Trophoblast cell (in vitro differentiated cells and primary cell): ENCODE measurements at regions not wholly inside any gene's neighbourhood (a gene's known extent, or its start where the extent isn't known, plus 50 kb on each side); places are given as distances from the start of the nearest gene placed in this dataset.
A peak's percentile ranks its signal among the peaks of the same experiment; 100 is the strongest.

Experiments
- DNase-seq, 2 donors: peaks; one replicate each; pipeline ENCODE4 v3.0.0-alpha.2; 2016
- H2AFZ ChIP-seq: 2 replicates; pipeline ENCODE4 v1.6.1; 2013; ENCODE audit warnings: low read length, moderate library complexity, mild to moderate bottlenecking; ENCODE audit not compliant: insufficient read depth, poor library complexity
- H2AK5ac ChIP-seq: 2 replicates; pipeline ENCODE4 v1.6.1; 2013; ENCODE audit warnings: mild to moderate bottlenecking, low read length
- H2BK120ac ChIP-seq: 2 replicates; pipeline ENCODE4 v1.6.1; 2013; ENCODE audit warnings: low read length, mild to moderate bottlenecking, moderate library complexity; ENCODE audit not compliant: insufficient read depth, poor library complexity
- H2BK12ac ChIP-seq: 2 replicates; pipeline ENCODE4 v1.6.1; 2013; ENCODE audit warnings: mild to moderate bottlenecking, low read length, moderate library complexity
- H2BK5ac ChIP-seq: 2 replicates; pipeline ENCODE4 v1.6.1; 2013; ENCODE audit warnings: low read length, low read depth, moderate library complexity, mild to moderate bottlenecking; ENCODE audit not compliant: poor library complexity
- H3K14ac ChIP-seq: 2 replicates; pipeline ENCODE4 v1.6.1; 2013; ENCODE audit warnings: mild to moderate bottlenecking, low read length
- H3K18ac ChIP-seq: 2 replicates; pipeline ENCODE4 v1.6.1; 2013; ENCODE audit warnings: mild to moderate bottlenecking, low read length
- H3K23ac ChIP-seq: 2 replicates; pipeline ENCODE4 v1.6.1; 2013; ENCODE audit warnings: low read length
- H3K27ac ChIP-seq: 2 replicates; pipeline ENCODE4 v1.5.1; 2013; ENCODE audit warnings: low read depth, mild to moderate bottlenecking, inconsistent platforms, low read length, moderate library complexity
- H3K27me3 ChIP-seq: 2 replicates; pipeline ENCODE4 v1.6.1; 2013; ENCODE audit warnings: inconsistent platforms, mild to moderate bottlenecking, low read length, moderate library complexity; ENCODE audit not compliant: insufficient read depth
- H3K36me3 ChIP-seq, 2 experiments: 1 replicate in 1 of 2; 2 replicates in 1 of 2; pipeline ENCODE4 v1.6.1; 2013; ENCODE audit warnings: low read length in 2 of 2, mild to moderate bottlenecking in 2 of 2, moderate library complexity in 1 of 2; ENCODE audit not compliant: insufficient read depth in 2 of 2, control insufficient read depth in 1 of 2
- H3K4ac ChIP-seq: 2 replicates; pipeline ENCODE4 v1.6.1; 2013; ENCODE audit warnings: low read depth, mild to moderate bottlenecking, low read length, moderate library complexity
- H3K4me1 ChIP-seq, 2 experiments: 1 replicate in 1 of 2; 2 replicates in 1 of 2; pipeline ENCODE4 v1.6.1; 2013; ENCODE audit warnings: low read length in 2 of 2, mild to moderate bottlenecking in 2 of 2, moderate library complexity in 1 of 2; ENCODE audit not compliant: insufficient read depth in 2 of 2, control insufficient read depth in 1 of 2
- H3K4me2 ChIP-seq: 2 replicates; pipeline ENCODE4 v1.6.1; 2013; ENCODE audit warnings: inconsistent platforms, mild to moderate bottlenecking, low read length, moderate library complexity
- H3K4me3 ChIP-seq: 2 replicates; pipeline ENCODE4 v1.5.1; 2013; ENCODE audit warnings: mild to moderate bottlenecking, low read depth, low read length, inconsistent platforms
- H3K79me1 ChIP-seq: one replicate; pipeline ENCODE4 v1.6.1; 2013; ENCODE audit warnings: low read length
- H3K79me2 ChIP-seq: 2 replicates; pipeline ENCODE4 v1.6.1; 2013; ENCODE audit warnings: low read length, mild to moderate bottlenecking; ENCODE audit not compliant: control insufficient read depth, insufficient read depth, poor library complexity
- H3K9ac ChIP-seq: 2 replicates; pipeline ENCODE4 v1.6.1; 2013; ENCODE audit warnings: mild to moderate bottlenecking, low read length
- H3K9me3 ChIP-seq: 2 replicates; pipeline ENCODE4 v1.6.1; 2013; ENCODE audit warnings: low read depth, mild to moderate bottlenecking, control low read depth, inconsistent platforms, low read length; ENCODE audit not compliant: insufficient read depth
- H4K12ac ChIP-seq: 2 replicates; pipeline ENCODE4 v1.6.1; 2013; ENCODE audit warnings: low read depth, mild to moderate bottlenecking, low read length, moderate library complexity
- H4K8ac ChIP-seq: 2 replicates; pipeline ENCODE4 v1.6.1; 2013; ENCODE audit warnings: low read depth, mild to moderate bottlenecking, low read length, moderate library complexity
- H4K91ac ChIP-seq: one replicate; pipeline ENCODE4 v1.6.1; 2013; ENCODE audit warnings: low read depth, mild to moderate bottlenecking, low read length, moderate library complexity
- WGBS: extraction: QIAGEN DNeasy Blood & Tissue Kit; methylation state at CpG from one replicate; pipeline ENCODE4 v1.1.7; 2013; ENCODE audit warnings: missing lambda C conversion rate; ENCODE audit not compliant: insufficient read length, insufficient coverage; ENCODE audit errors: extremely low coverage; 5-methylcytosine and 5-hydroxymethylcytosine counted together

GRCh38 chr4:98746936-98747335, 88.5 kb upstream of the TSPAN5 start:
- H3K36me3 ChIP-seq: no peaks in the 10 kb centered on the region
- no peak overlapping the region for H3K27ac ChIP-seq
- no peaks in the 10 kb centered on the region for H3K27me3 ChIP-seq
- H3K18ac ChIP-seq: no peak overlapping the region
- no peak overlapping the region for H2AFZ ChIP-seq
- H4K8ac ChIP-seq: no peak overlapping the region
- no peak overlapping the region for H2BK120ac ChIP-seq
- no peaks in the 10 kb centered on the region for H3K79me1 ChIP-seq
- no CpG with 5 or more reads among the region's 4 CpGs for WGBS
- H3K79me2 ChIP-seq: no peaks in the 10 kb centered on the region
- H3K9ac ChIP-seq: no peak overlapping the region
- no peak overlapping the region for H3K4me2 ChIP-seq
- DNase-seq: peak in 1 of 2 donors; percentile 8
- H4K91ac ChIP-seq: no peak overlapping the region
- no peak overlapping the region for H3K14ac ChIP-seq
- H2AK5ac ChIP-seq: no peak overlapping the region
- H3K4me1 ChIP-seq: no peaks in the 10 kb centered on the region
- H2BK12ac ChIP-seq: peak overlapping the region; percentile 0
- H3K23ac ChIP-seq: no peak overlapping the region
- no peak overlapping the region for H3K4ac ChIP-seq
- H3K9me3 ChIP-seq: no peaks in the 10 kb centered on the region
- no peak overlapping the region for H4K12ac ChIP-seq
- no peak overlapping the region for H3K4me3 ChIP-seq
- H2BK5ac ChIP-seq: no peak overlapping the region

DNA sequence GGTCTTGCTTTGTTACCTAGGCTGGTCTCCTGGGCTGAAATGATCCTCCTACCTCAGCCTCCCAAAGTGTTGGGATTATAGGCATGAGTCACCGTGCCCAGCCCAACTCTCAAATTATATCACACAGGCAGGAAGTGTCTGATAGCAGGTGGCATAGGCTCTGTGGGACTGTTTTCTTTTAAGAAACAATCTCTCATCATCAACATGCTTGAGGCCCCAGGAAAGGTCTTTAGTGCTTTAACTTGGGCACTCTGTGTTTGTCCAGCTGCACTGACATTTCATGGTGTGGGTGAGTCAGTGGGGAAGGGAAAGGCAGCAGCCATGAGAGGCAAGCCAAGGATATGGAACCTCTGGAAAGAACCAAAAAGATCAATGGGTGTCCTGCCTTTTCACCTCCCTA, 88.1 kb upstream of the TSPAN5 start:
- no peaks in the 10 kb centered on the region for H3K36me3 ChIP-seq
- no peak overlapping the region for H3K27ac ChIP-seq
- no peak overlapping the region for H3K9ac ChIP-seq
- no peak overlapping the region for H3K14ac ChIP-seq
- H3K4me2 ChIP-seq: no peak overlapping the region
- H3K4me3 ChIP-seq: no peak overlapping the region
- no CpG with 5 or more reads among the region's 1 CpG for WGBS
- H4K12ac ChIP-seq: no peak overlapping the region
- no peaks in the 10 kb centered on the region for H3K4me1 ChIP-seq
- no peak overlapping the region for H3K18ac ChIP-seq
- H2BK120ac ChIP-seq: no peak overlapping the region
- no peaks in the 10 kb centered on the region for H3K79me2 ChIP-seq
- no peaks in the 10 kb centered on the region for H3K27me3 ChIP-seq
- H4K8ac ChIP-seq: no peak overlapping the region
- no peaks in the 10 kb centered on the region for H3K9me3 ChIP-seq
- H2AK5ac ChIP-seq: no peak overlapping the region
- no peak overlapping the region for H3K23ac ChIP-seq
- no peaks in the 10 kb centered on the region for H3K79me1 ChIP-seq
- H2BK5ac ChIP-seq: no peak overlapping the region
- peak overlapping the region; percentile 0 for H2BK12ac ChIP-seq
- no peak overlapping the region for H4K91ac ChIP-seq
- no peak for DNase-seq
- no peak overlapping the region for H3K4ac ChIP-seq
- no peak overlapping the region for H2AFZ ChIP-seq

GRCh38 chr4:98745366-98745765, 87.0 kb upstream of the TSPAN5 start:
- Histone ChIP-seq H3K18ac (no peak overlapping the region), H2AK5ac (no peak overlapping the region), H3K4ac (no peak overlapping the region), H3K36me3 (no peaks in the 10 kb centered on the region), H4K8ac (no peak overlapping the region), H2BK12ac (no peak overlapping the region), H3K79me2 (no peaks in the 10 kb centered on the region), H3K4me2 (no peak overlapping the region), H2AFZ (no peak overlapping the region), H4K12ac (no peak overlapping the region), H3K23ac (no peak overlapping the region), H2BK120ac (no peak overlapping the region), H3K4me3 (no peak overlapping the region), H2BK5ac (no peak overlapping the region), H3K9ac (no peak overlapping the region), H4K91ac (no peak overlapping the region), H3K27ac (no peak overlapping the region), H3K27me3 (no peaks in the 10 kb centered on the region), H3K14ac (no peak overlapping the region), H3K9me3 (no peaks in the 10 kb centered on the region), H3K4me1 (no peaks in the 10 kb centered on the region), H3K79me1 (peaks cover 2% of the 10 kb centered on the region)
- no CpG with 5 or more reads among the region's 3 CpGs for WGBS
- DNase-seq: peak; percentile 10 to 64

- Histone ChIP-seq H3K27me3 (no peaks in the 10 kb centered on the region), H3K9me3 (no peaks in the 10 kb centered on the region), H3K18ac (no peak overlapping the region), H3K36me3 (no peaks in the 10 kb centered on the region), H2BK12ac (no peak overlapping the region), H3K4ac (no peak overlapping the region), H4K91ac (no peak overlapping the region), H2AK5ac (no peak overlapping the region), H3K4me1 (peaks cover 0 to 3% of the 10 kb centered on the region in 2 experiments), H3K27ac (no peak overlapping the region), H2BK120ac (no peak overlapping the region), H3K4me2 (no peak overlapping the region), H3K23ac (no peak overlapping the region), H3K4me3 (no peak overlapping the region), H3K9ac (no peak overlapping the region), H4K8ac (no peak overlapping the region), H2BK5ac (no peak overlapping the region), H2AFZ (no peak overlapping the region), H3K79me1 (peaks cover 2% of the 10 kb centered on the region), H3K14ac (no peak overlapping the region), H3K79me2 (no peaks in the 10 kb centered on the region), H4K12ac (no peak overlapping the region)
- no CpG with 5 or more reads among the region's 4 CpGs for WGBS
- DNase-seq: no peak
Measured at GRCh38 chr4:98744372-98745150, 86.2 kb upstream of the TSPAN5 start.
